OCI-LY7 (cell line): ENCODE measurements at regions not wholly inside any gene's neighbourhood (a gene's known extent, or its start where the extent isn't known, plus 50 kb on each side); places are given as distances from the start of the nearest gene placed in this dataset.

ENCODE experiments used
- BruUV-seq: library from RNA; stranded (reverse); fragments of 400-500 nt; replicated peaks from 2 replicates; lab custom pipeline; 2021; lab: Mats Ljungman, UMichigan
- CTCF ChIA-PET: fragments of 300-600 bp; sonication (Branson Sonifier 250); formaldehyde crosslinking; loops from one replicate; lab custom pipeline; 2022; ENCODE audit warnings: antibody characterized with exemption; ENCODE audit not compliant: unreplicated experiment; lab: Charles Lee
- POLR2A ChIA-PET: fragments of 300-600 bp; sonication (Branson Sonifier 250); formaldehyde crosslinking; loops from one replicate; lab custom pipeline; 2022; ENCODE audit warnings: antibody characterized with exemption; lab: Charles Lee
- DNase-seq: peaks from one replicate; pipeline ENCODE4 v3.0.0-alpha.2; 2015; ENCODE audit warnings: low spot score
- H2AFZ ChIP-seq: fragments of 200-600 bp; sonication (generic), shearing (Covaris generic); 2 replicates; pipeline ENCODE4 v1.6.1; 2014; ENCODE audit warnings: mild to moderate bottlenecking, antibody characterized with exemption, low read length, moderate library complexity
- H3K27ac ChIP-seq: fragments of 200-600 bp; sonication (generic); 2 replicates; pipeline ENCODE4 v1.5.1; 2014; ENCODE audit warnings: mixed run types, low read depth, mild to moderate bottlenecking, moderate library complexity, low read length, inconsistent platforms; ENCODE audit not compliant: poor library complexity, severe bottlenecking
- H3K36me3 ChIP-seq: fragments of 200-600 bp; sonication (generic); 2 replicates; pipeline ENCODE4 v1.6.1; 2014; ENCODE audit warnings: mild to moderate bottlenecking, antibody characterized with exemption, low read length, moderate library complexity, mixed read lengths; ENCODE audit not compliant: insufficient read depth
- H3K4me1 ChIP-seq: fragments of 200-600 bp; sonication (generic); 2 replicates; pipeline ENCODE4 v1.5.1; 2014; ENCODE audit warnings: mild to moderate bottlenecking, low read length; ENCODE audit not compliant: insufficient read depth, poor library complexity, severe bottlenecking
- H3K4me2 ChIP-seq: fragments of 200-600 bp; sonication (generic); 2 replicates; pipeline ENCODE4 v1.6.1; 2014; ENCODE audit warnings: mild to moderate bottlenecking, low read length
- H3K4me3 ChIP-seq: fragments of 200-600 bp; sonication (generic); 2 replicates; pipeline ENCODE4 v1.5.1; 2014; ENCODE audit warnings: mild to moderate bottlenecking, low read depth, low read length; ENCODE audit not compliant: poor library complexity, severe bottlenecking
- H3K79me2 ChIP-seq: fragments of 200-600 bp; sonication (generic); 2 replicates; pipeline ENCODE4 v1.6.1; 2016; ENCODE audit warnings: low read depth, mild to moderate bottlenecking, low read length, moderate library complexity, mixed read lengths; ENCODE audit not compliant: insufficient read depth
- H3K9me2 ChIP-seq: fragments of 200-600 bp; sonication (generic); 2 replicates; pipeline ENCODE4 v1.6.1; 2016; ENCODE audit warnings: mild to moderate bottlenecking, low read length, mixed read lengths; ENCODE audit not compliant: insufficient read depth
- H3K9me3 ChIP-seq: fragments of 200-600 bp; sonication (generic); 2 replicates; pipeline ENCODE4 v1.6.1; 2014; ENCODE audit warnings: mild to moderate bottlenecking, mixed run types, low read length, mixed read lengths
- H4K20me1 ChIP-seq: fragments of 200-600 bp; sonication (generic); 2 replicates; pipeline ENCODE4 v1.6.1; 2014; ENCODE audit warnings: mild to moderate bottlenecking, antibody characterized with exemption, low read length, moderate library complexity, mixed read lengths; ENCODE audit not compliant: insufficient read depth
- EZH2phosphoT487 ChIP-seq: fragments of 200-600 bp; sonication (generic); IDR thresholded peaks from 2 replicates; pipeline ENCODE4 v1.6.1; 2018; ENCODE audit warnings: low read depth, borderline replicate concordance, mild to moderate bottlenecking, mixed run types, antibody characterized with exemption, low read length, moderate library complexity, mixed read lengths
- intact Hi-C: fragments of 100-400 bp; cut with micrococcal nuclease; formaldehyde crosslinking; loops from one replicate; pipeline ENCODE4 v1.10.0; 2022; ENCODE audit not compliant: unreplicated experiment
- TF ChIP-seq, protein P1 (sequence below): fragments of 200-600 bp; sonication (generic); conservative IDR thresholded peaks from 2 replicates; pipeline ENCODE4 v1.5.1; 2014; ENCODE audit warnings: mild to moderate bottlenecking, antibody characterized with exemption, low read length, moderate library complexity, mixed read lengths

DNA sequence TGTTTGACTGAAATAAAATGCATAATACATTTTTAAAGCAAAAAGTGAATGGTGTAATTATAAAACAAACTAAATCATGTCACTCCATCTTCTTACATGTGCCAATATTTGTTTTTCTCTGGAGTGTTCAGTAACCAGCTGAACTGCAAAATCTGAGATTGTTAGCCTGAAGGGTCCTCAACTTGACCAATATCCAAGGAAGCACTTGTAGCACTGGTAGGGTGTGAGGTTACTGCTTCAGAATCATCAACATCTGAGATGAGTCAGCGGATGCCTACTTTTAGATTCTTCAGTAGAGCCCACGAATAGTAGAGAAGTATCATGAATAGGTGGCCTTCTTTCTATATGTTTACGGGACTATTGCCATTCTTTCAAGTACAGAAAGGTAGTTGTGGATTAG lies 226.7 kb downstream of the TLE4 start:
- Histone ChIP-seq H3K36me3 (no peaks in the 10 kb centered on the region), H3K4me3 (no peak overlapping the region), H3K4me2 (no peak overlapping the region), H3K9me2 (no peaks in the 10 kb centered on the region), H4K20me1 (no peaks in the 10 kb centered on the region), H2AFZ (no peak overlapping the region), H3K79me2 (no peaks in the 10 kb centered on the region), H3K9me3 (no peaks in the 10 kb centered on the region), H3K27ac (no peak overlapping the region), H3K4me1 (no peaks in the 10 kb centered on the region)
- ChIA-PET POLR2A (no interaction called here), CTCF (no interaction called here)
- BruUV-seq = no TSS peak
- no peak for TF ChIP-seq EZH2phosphoT487
- TF ChIP-seq, protein P1, sequence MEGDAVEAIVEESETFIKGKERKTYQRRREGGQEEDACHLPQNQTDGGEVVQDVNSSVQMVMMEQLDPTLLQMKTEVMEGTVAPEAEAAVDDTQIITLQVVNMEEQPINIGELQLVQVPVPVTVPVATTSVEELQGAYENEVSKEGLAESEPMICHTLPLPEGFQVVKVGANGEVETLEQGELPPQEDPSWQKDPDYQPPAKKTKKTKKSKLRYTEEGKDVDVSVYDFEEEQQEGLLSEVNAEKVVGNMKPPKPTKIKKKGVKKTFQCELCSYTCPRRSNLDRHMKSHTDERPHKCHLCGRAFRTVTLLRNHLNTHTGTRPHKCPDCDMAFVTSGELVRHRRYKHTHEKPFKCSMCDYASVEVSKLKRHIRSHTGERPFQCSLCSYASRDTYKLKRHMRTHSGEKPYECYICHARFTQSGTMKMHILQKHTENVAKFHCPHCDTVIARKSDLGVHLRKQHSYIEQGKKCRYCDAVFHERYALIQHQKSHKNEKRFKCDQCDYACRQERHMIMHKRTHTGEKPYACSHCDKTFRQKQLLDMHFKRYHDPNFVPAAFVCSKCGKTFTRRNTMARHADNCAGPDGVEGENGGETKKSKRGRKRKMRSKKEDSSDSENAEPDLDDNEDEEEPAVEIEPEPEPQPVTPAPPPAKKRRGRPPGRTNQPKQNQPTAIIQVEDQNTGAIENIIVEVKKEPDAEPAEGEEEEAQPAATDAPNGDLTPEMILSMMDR = no peak
- intact Hi-C loops = no loop called here
- no peak for DNase-seq

DNA sequence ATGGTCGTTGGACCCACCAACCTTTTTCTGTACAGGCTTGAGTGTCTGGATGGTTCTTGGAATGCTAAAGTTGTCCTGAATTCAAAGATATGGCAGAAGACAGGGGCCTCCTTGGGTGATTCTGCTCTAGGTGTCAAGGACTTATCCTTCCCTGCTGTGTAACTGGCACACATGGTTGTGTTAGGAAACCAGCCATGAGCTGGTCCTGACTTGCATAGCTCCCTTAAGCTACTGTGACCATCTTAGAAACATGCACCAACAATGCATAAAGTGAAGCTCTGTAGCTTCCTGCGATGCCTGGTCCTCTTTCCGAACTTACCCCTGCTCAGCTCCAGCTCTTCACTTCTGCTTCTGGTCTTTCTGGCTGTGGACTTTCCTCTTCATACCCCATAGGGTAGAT lies 224.6 kb downstream of the TLE4 start:
- intact Hi-C loops = no loop called here
- TF ChIP-seq, protein P1 = no peak
- no peak for TF ChIP-seq EZH2phosphoT487
- no TSS peak for BruUV-seq
- no peaks in the 10 kb centered on the region for H3K36me3 ChIP-seq
- H2AFZ ChIP-seq = no peak overlapping the region
- POLR2A ChIA-PET = interaction anchor here (0.7 kb wide), 1 partner anchor 22 kb away, joined by 3 read pairs; no protein-coding TSS in a partner anchor
- CTCF ChIA-PET = no interaction called here
- H3K4me1 ChIP-seq = no peaks in the 10 kb centered on the region
- no peak overlapping the region for H3K4me2 ChIP-seq
- no peaks in the 10 kb centered on the region for H4K20me1 ChIP-seq
- no peak overlapping the region for H3K27ac ChIP-seq
- no peaks in the 10 kb centered on the region for H3K79me2 ChIP-seq
- H3K9me2 ChIP-seq = no peaks in the 10 kb centered on the region
- no peak overlapping the region for H3K4me3 ChIP-seq
- DNase-seq = no peak
- H3K9me3 ChIP-seq = no peaks in the 10 kb centered on the region

DNA sequence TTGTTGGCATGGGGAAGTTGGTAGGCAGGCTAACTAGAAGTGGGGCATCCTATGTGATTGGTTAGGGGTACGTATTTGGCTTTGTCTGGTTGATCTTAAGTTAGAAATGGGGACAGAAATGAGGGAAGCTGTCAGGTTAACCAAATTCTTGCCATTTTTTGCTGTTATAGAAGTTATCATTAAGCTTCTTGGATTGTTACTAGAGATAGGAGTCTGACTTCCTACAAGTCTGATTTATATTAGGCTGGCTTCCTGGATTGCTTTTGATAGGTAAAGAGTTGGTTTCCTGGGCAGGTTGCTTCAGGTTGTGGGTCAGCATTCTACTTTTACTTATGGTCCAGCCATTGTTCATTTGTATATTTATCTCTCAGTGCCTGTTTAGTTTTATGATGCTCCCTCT lies 216.9 kb downstream of the TLE4 start:
- Histone ChIP-seq H3K9me3 (no peaks in the 10 kb centered on the region), H3K4me1 (no peaks in the 10 kb centered on the region), H3K4me2 (no peak overlapping the region), H4K20me1 (no peaks in the 10 kb centered on the region), H2AFZ (no peak overlapping the region), H3K79me2 (no peaks in the 10 kb centered on the region), H3K27ac (no peak overlapping the region), H3K4me3 (no peak overlapping the region), H3K9me2 (no peaks in the 10 kb centered on the region), H3K36me3 (no peaks in the 10 kb centered on the region)
- no TSS peak for BruUV-seq
- ChIA-PET CTCF (no interaction called here), POLR2A (no interaction called here)
- intact Hi-C loops = no loop called here
- TF ChIP-seq, protein P1 = no peak
- TF ChIP-seq EZH2phosphoT487 = no peak
- no peak for DNase-seq
